HEK293 (cell line): ENCODE measurements at regions not wholly inside any gene's neighbourhood (a gene's known extent, or its start where the extent isn't known, plus 50 kb on each side); places are given as distances from the start of the nearest gene placed in this dataset.
A peak's percentile ranks its signal among the peaks of the same experiment; 100 is the strongest.

ENCODE experiments used
- CTCF ChIA-PET: fragments of 350-600 bp; formaldehyde crosslinking; extraction: SDS; loops from one replicate; lab custom pipeline; 2021; ENCODE audit warnings: antibody characterized with exemption; lab: Yijun Ruan, JAX
- POLR2A ChIA-PET: fragments of 300-600 bp; formaldehyde crosslinking; extraction: SDS; loops from one replicate; lab custom pipeline; 2020; ENCODE audit warnings: antibody characterized with exemption, inconsistent platforms; lab: Yijun Ruan, JAX
- H3K27ac ChIP-seq: fragments of 200-500 bp; sonication (Bioruptor generic); 2 replicates; pipeline ENCODE4 v1.5.1; 2014; ENCODE audit warnings: low read depth, low read length, control low read depth, inconsistent platforms; ENCODE audit errors: extremely low read depth
- H3K36me3 ChIP-seq, 2 experiments: fragments of 200-500 bp in 1 of 2; sonication (Bioruptor generic) in 1 of 2; 1 replicate in 1 of 2; 2 replicates in 1 of 2; pipeline ENCODE4 v1.5.1; 2014 to 2017; ENCODE audit warnings: inconsistent platforms in 2 of 2, low read length in 2 of 2; ENCODE audit not compliant: control insufficient read depth in 2 of 2, insufficient read depth in 1 of 2
- H3K4me1 ChIP-seq: fragments of 200-500 bp; sonication (Bioruptor generic); 2 replicates; pipeline ENCODE4 v1.5.1; 2014; ENCODE audit warnings: mild to moderate bottlenecking, low read length, inconsistent platforms; ENCODE audit not compliant: control insufficient read depth, insufficient read depth
- H3K4me3 ChIP-seq: 2 replicates; pipeline ENCODE4 v1.5.1; 2011; ENCODE audit warnings: low read depth, mild to moderate bottlenecking, control low read depth, low read length, moderate library complexity
- H3K9me3 ChIP-seq: fragments of 200-500 bp; sonication (Bioruptor generic); 2 replicates; pipeline ENCODE4 v1.5.1; 2014; ENCODE audit warnings: low read depth, low read length, inconsistent platforms; ENCODE audit not compliant: control insufficient read depth, insufficient read depth
- HIC1 ChIP-seq: fragments of 450-650 bp; formaldehyde crosslinking; IDR thresholded peaks from 2 replicates; pipeline ENCODE4 v1.5.1; 2016; ENCODE audit warnings: missing biosample characterization, missing genetic modification characterization
- KLF1 ChIP-seq: fragments of 450-650 bp; formaldehyde crosslinking; IDR thresholded peaks from 2 replicates; pipeline ENCODE4 v1.5.1; 2016; ENCODE audit warnings: missing biosample characterization, missing genetic modification characterization
- KLF16 ChIP-seq: fragments of 450-650 bp; formaldehyde crosslinking; IDR thresholded peaks from 2 replicates; pipeline ENCODE4 v1.5.1; 2017; ENCODE audit warnings: missing biosample characterization, missing genetic modification characterization
- PRDM10 ChIP-seq: fragments of 450-650 bp; formaldehyde crosslinking; IDR thresholded peaks from 2 replicates; pipeline ENCODE4 v1.5.1; 2016; ENCODE audit warnings: missing biosample characterization, missing genetic modification characterization
- SCRT2 ChIP-seq: fragments of 450-650 bp; formaldehyde crosslinking; IDR thresholded peaks from 2 replicates; pipeline ENCODE4 v1.5.1; 2016; ENCODE audit warnings: missing biosample characterization, missing genetic modification characterization
- SP2 ChIP-seq: fragments of 450-650 bp; formaldehyde crosslinking; IDR thresholded peaks from 2 replicates; pipeline ENCODE4 v1.5.1; 2016; ENCODE audit warnings: missing biosample characterization, missing genetic modification characterization
- SP3 ChIP-seq: fragments of 450-650 bp; formaldehyde crosslinking; IDR thresholded peaks from 2 replicates; pipeline ENCODE4 v1.5.1; 2016; ENCODE audit warnings: missing biosample characterization, missing genetic modification characterization
- ZBTB11 ChIP-seq: fragments of 450-650 bp; formaldehyde crosslinking; conservative IDR thresholded peaks from 2 replicates; pipeline ENCODE4 v1.5.1; 2016; ENCODE audit warnings: low read depth, missing biosample characterization, missing genetic modification characterization
- ZBTB20 ChIP-seq: fragments of 450-650 bp; formaldehyde crosslinking; IDR thresholded peaks from 2 replicates; pipeline ENCODE4 v1.5.1; 2016; ENCODE audit warnings: missing biosample characterization, missing genetic modification characterization
- ZBTB8A ChIP-seq: fragments of 450-650 bp; formaldehyde crosslinking; IDR thresholded peaks from 2 replicates; pipeline ENCODE4 v1.5.1; 2016; ENCODE audit warnings: missing biosample characterization, missing genetic modification characterization
- ZNF18 ChIP-seq: fragments of 450-650 bp; formaldehyde crosslinking; IDR thresholded peaks from 2 replicates; pipeline ENCODE4 v1.5.1; 2016; ENCODE audit warnings: missing biosample characterization, missing genetic modification characterization
- ZNF416 ChIP-seq: fragments of 450-650 bp; formaldehyde crosslinking; IDR thresholded peaks from 2 replicates; pipeline ENCODE4 v1.5.1; 2016; ENCODE audit warnings: missing biosample characterization, missing genetic modification characterization
- ZNF518A ChIP-seq: fragments of 450-650 bp; formaldehyde crosslinking; conservative IDR thresholded peaks from 2 replicates; pipeline ENCODE4 v1.5.1; 2016; ENCODE audit warnings: low read depth, missing biosample characterization, missing genetic modification characterization
- ZNF529 ChIP-seq: fragments of 450-650 bp; formaldehyde crosslinking; IDR thresholded peaks from 2 replicates; pipeline ENCODE4 v1.5.1; 2017; ENCODE audit warnings: missing genetic modification characterization, missing biosample characterization; ENCODE audit not compliant: insufficient replicate concordance
- ZNF561 ChIP-seq: fragments of 450-650 bp; IDR thresholded peaks from 2 replicates; pipeline ENCODE4 v1.5.1; 2018; ENCODE audit warnings: missing biosample characterization, missing genetic modification characterization, borderline replicate concordance
- ZNF600 ChIP-seq: fragments of 450-650 bp; formaldehyde crosslinking; IDR thresholded peaks from 2 replicates; pipeline ENCODE4 v1.5.1; 2016; ENCODE audit warnings: missing biosample characterization, missing genetic modification characterization
- ZNF629 ChIP-seq: fragments of 450-650 bp; formaldehyde crosslinking; IDR thresholded peaks from 2 replicates; pipeline ENCODE4 v1.5.1; 2017; ENCODE audit warnings: missing biosample characterization, missing genetic modification characterization
- ZNF658 ChIP-seq: fragments of 450-650 bp; formaldehyde crosslinking; IDR thresholded peaks from 2 replicates; pipeline ENCODE4; 2016; ENCODE audit warnings: missing biosample characterization, missing genetic modification characterization
- ZNF707 ChIP-seq: fragments of 450-650 bp; formaldehyde crosslinking; IDR thresholded peaks from 2 replicates; pipeline ENCODE4 v1.5.1; 2016; ENCODE audit warnings: missing biosample characterization, missing genetic modification characterization
- ZNF76 ChIP-seq: fragments of 450-650 bp; formaldehyde crosslinking; IDR thresholded peaks from 2 replicates; pipeline ENCODE4; 2016; ENCODE audit warnings: low read depth, missing biosample characterization, missing genetic modification characterization, borderline replicate concordance

GRCh38 chr7:65750511-65751344 is 122.1 kb upstream of the VKORC1L1 start:
- Histone ChIP-seq H3K4me3 (peak overlapping the region; percentile 70), H3K36me3 (peaks cover 0 to 24% of the 10 kb centered on the region in 2 experiments; a peak in 2 of 3 replicates), H3K4me1 (peaks cover 3% of the 10 kb centered on the region; the same call in 1 of the 2 replicates), H3K27ac (peak overlapping the region; percentile 94), H3K9me3 (no peaks in the 10 kb centered on the region)
- POLR2A ChIA-PET, result interaction anchor here (0.6 to 1.1 kb wide), 3 partner anchors 9 to 232 kb away, joined by 3 to 5 read pairs (median 5); no protein-coding TSS in a partner anchor
- CTCF ChIA-PET, result interaction anchor here (0.5 to 0.7 kb wide), 2 partner anchors 13 to 1212 kb away, joined by 3 read pairs; no protein-coding TSS in a partner anchor
- peak; percentile 78 for TF ChIP-seq ZBTB11 (tag by site-specific recombination)
- TF ChIP-seq ZNF658 (tag by site-specific recombination), result no peak
- peak; percentile 35; the same call in 1 of the 2 replicates for TF ChIP-seq ZNF561 (tag by site-specific recombination)
- TF ChIP-seq SP3 (tag by site-specific recombination), result peak; percentile 57
- no peak for TF ChIP-seq ZNF629
- no peak for TF ChIP-seq SCRT2
- TF ChIP-seq ZNF416 (tag by site-specific recombination), result no peak
- peak; percentile 44; the same call in 1 of the 2 replicates for TF ChIP-seq ZBTB8A (tag by site-specific recombination)
- TF ChIP-seq ZNF18 (tag by site-specific recombination), result no peak
- peak; percentile 62; the same call in 1 of the 2 replicates for TF ChIP-seq ZNF76 (tag by site-specific recombination)
- TF ChIP-seq ZNF600 (tag by site-specific recombination), result peak; percentile 83
- 0 out of 2 replicates have a peak, but pooled peaks have one; percentile 23 for TF ChIP-seq KLF1 (tag by site-specific recombination)
- TF ChIP-seq ZNF518A, result no peak
- TF ChIP-seq HIC1 (tag by site-specific recombination), result peak; percentile 28; the same call in 1 of the 2 replicates
- peak; percentile 86 for TF ChIP-seq ZBTB20 (tag by site-specific recombination)
- TF ChIP-seq KLF16 (tag by site-specific recombination), result peak; percentile 41; the same call in 1 of the 2 replicates
- TF ChIP-seq PRDM10 (tag by site-specific recombination), result peak; percentile 65
- peak; percentile 85 for TF ChIP-seq SP2 (tag by site-specific recombination)
- no peak for TF ChIP-seq ZNF529
- TF ChIP-seq ZNF707 (tag by site-specific recombination), result peak; percentile 86
